Mammary epithelial cell (primary cell): ENCODE measurements at regions not wholly inside any gene's neighbourhood (a gene's known extent, or its start where the extent isn't known, plus 50 kb on each side); places are given as distances from the start of the nearest gene placed in this dataset.

Experiments
- CTCF ChIP-seq, 2 donors: IDR thresholded peaks in 1 of 2; conservative IDR thresholded peaks in 1 of 2; 2 replicates each; pipeline ENCODE4 v1.5.1; 2011 to 2012; ENCODE audit warnings: inconsistent platforms in 2 of 2, low read length in 2 of 2, mild to moderate bottlenecking in 2 of 2, control low read depth in 1 of 2, low read depth in 1 of 2; ENCODE audit not compliant: insufficient read depth in 1 of 2; ENCODE audit errors: extremely low read depth in 1 of 2
- EZH2 ChIP-seq: IDR thresholded peaks from 2 replicates; pipeline ENCODE4 v1.6.1; 2012; ENCODE audit warnings: low read length, inconsistent platforms, borderline replicate concordance

DNA sequence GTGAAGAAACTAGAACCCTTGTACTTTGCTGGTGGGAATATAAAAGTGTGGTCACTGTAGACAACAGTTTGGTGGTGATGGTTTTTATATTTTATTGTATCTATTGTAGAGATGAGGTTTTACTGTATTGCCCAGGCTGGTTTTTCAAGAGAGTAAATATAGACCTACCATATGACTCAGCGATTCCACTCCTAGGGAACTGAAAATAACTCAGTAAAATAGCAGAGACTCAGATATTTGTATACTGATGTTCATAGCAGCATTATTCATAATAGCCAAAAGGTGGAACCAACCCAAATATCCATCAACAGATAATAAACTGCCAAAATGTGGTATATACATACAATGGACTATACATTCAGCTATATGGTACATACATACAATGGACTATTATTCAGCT, 68.8 kb upstream of the IL12A start:
- TF ChIP-seq CTCF (conservative IDR thresholded peaks at IDR 0.05 in 1 of 2, IDR thresholded peaks at IDR 0.05 in 1 of 2; ENCODE audit: extremely low read depth in 1 of 2, insufficient read depth in 1 of 2, low read depth in 1 of 2, low read length in 2 of 2), result no peak
- TF ChIP-seq EZH2, result no peak
